GM12878 (cell line): ENCODE measurements at regions not wholly inside any gene's neighbourhood (a gene's known extent, or its start where the extent isn't known, plus 50 kb on each side); places are given as distances from the start of the nearest gene placed in this dataset.

ENCODE experiments used
- ATAC-seq: fragments of 200-7000 bp; cut with Tn5 transposase; 3 replicates; pipeline ENCODE4 v1.9.1; 2020; ENCODE audit warnings: mild to moderate bottlenecking, moderate library complexity
- BruUV-seq: library from RNA; stranded (reverse); fragments of 400-500 nt; replicated peaks from 2 replicates; lab custom pipeline; 2021; lab: Mats Ljungman, UMichigan
- CTCF ChIA-PET: fragments of 300-600 bp; sonication (Branson Sonifier 250); formaldehyde crosslinking; extraction: SDS; loops from one replicate; lab custom pipeline; 2021; ENCODE audit warnings: inconsistent platforms; lab: Yijun Ruan, JAX
- POLR2A ChIA-PET: fragments of 350-600 bp; formaldehyde crosslinking; extraction: SDS; loops from one replicate; lab custom pipeline; 2021; ENCODE audit warnings: inconsistent platforms; lab: Charles Lee
- RAD21 ChIA-PET: fragments of 300-600 bp; sonication (Branson Sonifier 250); formaldehyde crosslinking; loops from one replicate; lab custom pipeline; 2023; ENCODE audit warnings: antibody characterized with exemption; ENCODE audit not compliant: unreplicated experiment; lab: Charles Lee
- SMC1A ChIA-PET: fragments of 300-600 bp; sonication (Branson Sonifier 250); formaldehyde crosslinking; loops from one replicate; lab custom pipeline; 2023; ENCODE audit not compliant: unreplicated experiment, uncharacterized antibody; lab: Charles Lee
- DNase-seq: peaks from one replicate; pipeline ENCODE4 v3.0.0-alpha.2; 2011; ENCODE audit warnings: low read depth, low spot score
- FAIRE-seq: peaks from 3 replicates; lab custom pipeline; 2011; peaks lifted over from hg19 to GRCh38; lab: Jason Lieb, UNC
- H2AFZ ChIP-seq: 2 replicates; pipeline ENCODE4 v1.6.0; 2011; ENCODE audit warnings: low read depth, low read length, control low read depth; ENCODE audit not compliant: control insufficient read depth
- H3K27ac ChIP-seq: 2 replicates; pipeline ENCODE4 v1.5.1; 2011; ENCODE audit warnings: control low read depth; ENCODE audit not compliant: control insufficient read depth, insufficient read depth
- H3K27me3 ChIP-seq, 2 experiments: replicated peaks in 1 of 2; 2 replicates each; pipeline versions ENCODE4 v1.6.0 to v1.6.1; 2011; ENCODE audit warnings: low read length in 1 of 2; ENCODE audit not compliant: control insufficient read depth in 2 of 2, insufficient read depth in 2 of 2
- H3K36me3 ChIP-seq, 2 experiments: 2 replicates each; pipeline ENCODE4 v1.5.1; 2011; ENCODE audit warnings: low read length in 1 of 2; ENCODE audit not compliant: control insufficient read depth in 2 of 2, insufficient read depth in 2 of 2
- H3K4me1 ChIP-seq: 2 replicates; pipeline ENCODE4 v1.6.1; 2011; ENCODE audit warnings: mild to moderate bottlenecking, low read length, moderate library complexity, mixed read lengths; ENCODE audit not compliant: control insufficient read depth, insufficient read depth
- H3K4me2 ChIP-seq: 2 replicates; pipeline ENCODE4 v1.6.0; 2011; ENCODE audit warnings: control low read depth; ENCODE audit not compliant: control insufficient read depth, insufficient read depth
- H3K4me3 ChIP-seq: fragments of 200-600 bp; sonication (generic); 2 replicates; pipeline ENCODE4 v1.5.1; 2016
- H3K79me2 ChIP-seq: 2 replicates; pipeline ENCODE4 v1.6.0; 2011; ENCODE audit warnings: low read length; ENCODE audit not compliant: control insufficient read depth, insufficient read depth
- H3K9ac ChIP-seq: 2 replicates; pipeline ENCODE4 v1.8.0; 2011; ENCODE audit warnings: low read length, control low read depth, mixed read lengths; ENCODE audit not compliant: control insufficient read depth, insufficient read depth
- H3K9me3 ChIP-seq: replicated peaks from 3 replicates; pipeline ENCODE4 v1.5.1; 2011; ENCODE audit warnings: mild to moderate bottlenecking, low read length; ENCODE audit not compliant: control insufficient read depth, insufficient read depth
- H4K20me1 ChIP-seq: 2 replicates; pipeline ENCODE4 v1.6.0; 2011; ENCODE audit not compliant: control insufficient read depth, insufficient read depth
- ATF7 ChIP-seq: fragments of 450-650 bp; IDR thresholded peaks from 2 replicates; pipeline ENCODE4 v1.6.1; 2016; ENCODE audit warnings: low read depth, mild to moderate bottlenecking
- EED ChIP-seq: sonication (generic); IDR thresholded peaks from 2 replicates; pipeline ENCODE4 v1.6.1; 2016; ENCODE audit warnings: antibody characterized with exemption, low read depth
- NFIC ChIP-seq: IDR thresholded peaks from 2 replicates; pipeline ENCODE4 v1.6.1; 2012; ENCODE audit warnings: low read depth, mild to moderate bottlenecking, inconsistent platforms, low read length, moderate library complexity
- WGBS: methylation state at CpG from one replicate; pipeline ENCODE4 v1.1.6; 2016; ENCODE audit warnings: low lambda C conversion rate; ENCODE audit not compliant: insufficient replicate concordance, insufficient coverage; ENCODE audit errors: missing lambda C conversion rate; 5-methylcytosine and 5-hydroxymethylcytosine counted together
- in situ Hi-C: fragments of 300-500 bp; cut with MboI; formaldehyde crosslinking; loops from 9 replicates; pipeline ENCODE4 v1.14.3; 2018; ENCODE audit warnings: mixed read lengths
- intact Hi-C: fragments of 100-400 bp; cut with micrococcal nuclease; formaldehyde crosslinking; loops from one replicate; pipeline ENCODE4 v1.14.2; 2022; ENCODE audit not compliant: unreplicated experiment
- TF ChIP-seq, protein P1 (sequence below): fragments of 450-650 bp; IDR thresholded peaks from 2 replicates; pipeline ENCODE4 v1.6.1; 2017; ENCODE audit warnings: mild to moderate bottlenecking, moderate library complexity
- TF ChIP-seq, protein P2 (sequence below): fragments of 450-650 bp; formaldehyde crosslinking; IDR thresholded peaks from 2 replicates; pipeline ENCODE4 v1.4.0; 2020; ENCODE audit warnings: mild to moderate bottlenecking, moderate library complexity

DNA sequence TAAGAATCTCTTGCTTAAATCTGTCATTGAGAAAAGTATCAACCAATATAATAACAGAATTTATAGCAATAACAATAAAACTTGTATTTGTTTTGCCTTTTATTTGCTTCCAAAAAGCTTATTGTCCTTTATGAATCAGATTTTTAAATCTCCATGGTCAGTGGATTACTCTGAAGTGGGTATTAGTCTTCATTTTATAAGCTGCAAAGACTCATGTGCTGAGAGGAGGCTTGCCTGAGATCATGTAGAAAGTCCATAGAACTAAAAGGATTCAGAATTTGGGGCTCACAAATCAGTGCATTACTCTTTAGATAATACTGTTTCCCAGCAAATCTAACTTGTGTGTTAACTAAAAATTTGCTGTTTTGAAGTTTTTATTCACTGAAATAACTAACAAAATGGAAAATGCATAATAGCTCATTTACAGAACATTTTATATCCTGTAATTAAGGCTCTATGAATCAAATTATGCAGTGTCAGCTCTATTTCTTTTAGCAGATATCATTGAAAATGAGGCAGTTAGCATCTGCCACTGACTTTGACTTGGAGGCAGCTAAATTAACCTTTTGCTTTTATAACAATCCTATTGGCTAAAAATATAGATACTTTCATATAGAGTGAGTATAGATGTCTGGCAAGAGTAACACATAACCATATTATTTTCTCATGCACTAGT is 781.1 kb upstream of the CITED2 start (continued):
- TF ChIP-seq, protein P1, sequence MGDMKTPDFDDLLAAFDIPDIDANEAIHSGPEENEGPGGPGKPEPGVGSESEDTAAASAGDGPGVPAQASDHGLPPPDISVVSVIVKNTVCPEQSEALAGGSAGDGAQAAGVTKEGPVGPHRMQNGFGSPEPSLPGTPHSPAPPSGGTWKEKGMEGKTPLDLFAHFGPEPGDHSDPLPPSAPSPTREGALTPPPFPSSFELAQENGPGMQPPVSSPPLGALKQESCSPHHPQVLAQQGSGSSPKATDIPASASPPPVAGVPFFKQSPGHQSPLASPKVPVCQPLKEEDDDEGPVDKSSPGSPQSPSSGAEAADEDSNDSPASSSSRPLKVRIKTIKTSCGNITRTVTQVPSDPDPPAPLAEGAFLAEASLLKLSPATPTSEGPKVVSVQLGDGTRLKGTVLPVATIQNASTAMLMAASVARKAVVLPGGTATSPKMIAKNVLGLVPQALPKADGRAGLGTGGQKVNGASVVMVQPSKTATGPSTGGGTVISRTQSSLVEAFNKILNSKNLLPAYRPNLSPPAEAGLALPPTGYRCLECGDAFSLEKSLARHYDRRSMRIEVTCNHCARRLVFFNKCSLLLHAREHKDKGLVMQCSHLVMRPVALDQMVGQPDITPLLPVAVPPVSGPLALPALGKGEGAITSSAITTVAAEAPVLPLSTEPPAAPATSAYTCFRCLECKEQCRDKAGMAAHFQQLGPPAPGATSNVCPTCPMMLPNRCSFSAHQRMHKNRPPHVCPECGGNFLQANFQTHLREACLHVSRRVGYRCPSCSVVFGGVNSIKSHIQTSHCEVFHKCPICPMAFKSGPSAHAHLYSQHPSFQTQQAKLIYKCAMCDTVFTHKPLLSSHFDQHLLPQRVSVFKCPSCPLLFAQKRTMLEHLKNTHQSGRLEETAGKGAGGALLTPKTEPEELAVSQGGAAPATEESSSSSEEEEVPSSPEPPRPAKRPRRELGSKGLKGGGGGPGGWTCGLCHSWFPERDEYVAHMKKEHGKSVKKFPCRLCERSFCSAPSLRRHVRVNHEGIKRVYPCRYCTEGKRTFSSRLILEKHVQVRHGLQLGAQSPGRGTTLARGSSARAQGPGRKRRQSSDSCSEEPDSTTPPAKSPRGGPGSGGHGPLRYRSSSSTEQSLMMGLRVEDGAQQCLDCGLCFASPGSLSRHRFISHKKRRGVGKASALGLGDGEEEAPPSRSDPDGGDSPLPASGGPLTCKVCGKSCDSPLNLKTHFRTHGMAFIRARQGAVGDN, result no peak

DNA sequence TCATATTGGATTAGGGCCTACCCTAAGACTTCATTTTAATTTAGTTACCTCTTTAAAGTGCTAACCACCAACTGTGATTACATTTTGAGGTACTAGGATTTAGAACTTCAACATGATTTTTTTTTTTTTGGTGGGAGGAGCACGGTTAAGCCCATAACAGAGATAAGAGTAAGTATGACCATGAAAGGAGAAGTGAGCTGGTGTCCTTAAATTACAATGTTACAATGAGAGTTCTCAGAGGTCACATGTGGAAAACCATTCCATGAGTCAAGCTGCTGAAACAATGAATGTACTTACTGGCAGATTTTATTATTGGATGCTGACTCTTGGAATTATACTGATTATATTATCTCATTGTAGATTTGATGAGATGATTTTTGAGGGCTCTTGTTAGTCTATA is 779.3 kb upstream of the CITED2 start:
- BruUV-seq, result no TSS peak
- in situ Hi-C loops (no loop called here), intact Hi-C loops (no loop called here)
- Histone ChIP-seq H3K4me3 (no peak overlapping the region), H2AFZ (no peak overlapping the region), H3K9me3 (no peaks in the 10 kb centered on the region), H3K4me2 (no peak overlapping the region), H3K27me3 (no peaks in the 10 kb centered on the region), H3K9ac (no peak overlapping the region), H4K20me1 (no peaks in the 10 kb centered on the region), H3K27ac (no peak overlapping the region), H3K36me3 (no peaks in the 10 kb centered on the region), H3K79me2 (no peaks in the 10 kb centered on the region), H3K4me1 (no peaks in the 10 kb centered on the region)
- POLR2A ChIA-PET, result no interaction called here
- DNase-seq (no peak), FAIRE-seq (no peak), ATAC-seq (no peak)
- WGBS, result 29% methylated on average over 1 of the region's 1 CpG
- SMC1A ChIA-PET, result no interaction called here
- RAD21 ChIA-PET, result no interaction called here
- no peak for TF ChIP-seq EED
- no peak for TF ChIP-seq ATF7
- TF ChIP-seq NFIC, result no peak
- TF ChIP-seq, protein P2, sequence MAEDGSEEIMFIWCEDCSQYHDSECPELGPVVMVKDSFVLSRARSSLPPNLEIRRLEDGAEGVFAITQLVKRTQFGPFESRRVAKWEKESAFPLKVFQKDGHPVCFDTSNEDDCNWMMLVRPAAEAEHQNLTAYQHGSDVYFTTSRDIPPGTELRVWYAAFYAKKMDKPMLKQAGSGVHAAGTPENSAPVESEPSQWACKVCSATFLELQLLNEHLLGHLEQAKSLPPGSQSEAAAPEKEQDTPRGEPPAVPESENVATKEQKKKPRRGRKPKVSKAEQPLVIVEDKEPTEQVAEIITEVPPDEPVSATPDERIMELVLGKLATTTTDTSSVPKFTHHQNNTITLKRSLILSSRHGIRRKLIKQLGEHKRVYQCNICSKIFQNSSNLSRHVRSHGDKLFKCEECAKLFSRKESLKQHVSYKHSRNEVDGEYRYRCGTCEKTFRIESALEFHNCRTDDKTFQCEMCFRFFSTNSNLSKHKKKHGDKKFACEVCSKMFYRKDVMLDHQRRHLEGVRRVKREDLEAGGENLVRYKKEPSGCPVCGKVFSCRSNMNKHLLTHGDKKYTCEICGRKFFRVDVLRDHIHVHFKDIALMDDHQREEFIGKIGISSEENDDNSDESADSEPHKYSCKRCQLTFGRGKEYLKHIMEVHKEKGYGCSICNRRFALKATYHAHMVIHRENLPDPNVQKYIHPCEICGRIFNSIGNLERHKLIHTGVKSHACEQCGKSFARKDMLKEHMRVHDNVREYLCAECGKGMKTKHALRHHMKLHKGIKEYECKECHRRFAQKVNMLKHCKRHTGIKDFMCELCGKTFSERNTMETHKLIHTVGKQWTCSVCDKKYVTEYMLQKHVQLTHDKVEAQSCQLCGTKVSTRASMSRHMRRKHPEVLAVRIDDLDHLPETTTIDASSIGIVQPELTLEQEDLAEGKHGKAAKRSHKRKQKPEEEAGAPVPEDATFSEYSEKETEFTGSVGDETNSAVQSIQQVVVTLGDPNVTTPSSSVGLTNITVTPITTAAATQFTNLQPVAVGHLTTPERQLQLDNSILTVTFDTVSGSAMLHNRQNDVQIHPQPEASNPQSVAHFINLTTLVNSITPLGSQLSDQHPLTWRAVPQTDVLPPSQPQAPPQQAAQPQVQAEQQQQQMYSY (CRISPR knock-in tag), result no peak
- TF ChIP-seq, all 136 proteins: peak for 0
- CTCF ChIA-PET, result no interaction called here
